SU-DHL-6 (cell line): ENCODE measurements at regions not wholly inside any gene's neighbourhood (a gene's known extent, or its start where the extent isn't known, plus 50 kb on each side); places are given as distances from the start of the nearest gene placed in this dataset.

Experiments used
- CTCF ChIP-seq: fragments of 200-600 bp; sonication (generic); IDR thresholded peaks from one replicate; pipeline ENCODE4 v1.5.1; 2017; ENCODE audit warnings: antibody characterized with exemption, mild to moderate bottlenecking, low read length, moderate library complexity; ENCODE audit not compliant: insufficient read depth, poor library complexity, severe bottlenecking
- EZH2phosphoT487 ChIP-seq: fragments of 200-600 bp; sonication (generic), shearing (Covaris generic); conservative IDR thresholded peaks from 2 replicates; pipeline ENCODE4 v1.6.1; 2018; ENCODE audit warnings: mild to moderate bottlenecking, antibody characterized with exemption, low read length, moderate library complexity, mixed read lengths

- TF ChIP-seq CTCF (no peak), EZH2phosphoT487 (no peak)
These were observed 82.2 kb upstream of the LIFR start for GRCh38 chr5:38638656-38639055.
